Superior temporal gyrus (tissue), 1 donor: ENCODE measurements at regions not wholly inside any gene's neighbourhood (a gene's known extent, or its start where the extent isn't known, plus 50 kb on each side); places are given as distances from the start of the nearest gene placed in this dataset.
"Not testable (repeated sequence)": the region's sequence is repeated elsewhere in the genome, so short reads cannot be mapped to it uniquely, and the experiment has no call there.

ENCODE experiments used
- DNase-seq: peaks from one replicate; pipeline ENCODE4 v3.0.0-alpha.2; 2016; ENCODE audit errors: extremely low spot score

DNA sequence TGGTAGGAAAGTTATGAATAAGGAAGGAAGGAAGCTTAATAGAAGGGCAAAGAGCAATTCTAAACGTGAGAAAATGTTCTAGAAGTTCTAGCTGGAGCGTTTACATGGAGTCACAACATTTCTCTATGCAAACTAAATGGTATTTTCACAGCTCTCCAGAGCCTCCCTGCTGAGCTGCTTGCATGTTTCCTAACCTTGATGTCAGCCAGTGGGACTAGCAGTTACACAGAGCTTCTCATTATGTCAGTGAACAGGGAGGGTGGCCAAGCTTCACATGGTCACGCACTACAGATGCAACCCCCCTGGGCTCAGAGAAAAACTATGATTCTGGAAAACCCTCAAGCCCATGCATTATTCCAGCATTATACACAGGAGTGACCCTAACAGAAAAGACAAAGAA, 153.4 kb upstream of the CCDC150 start:
- DNase-seq: peak; percentile 76

- no peak for DNase-seq
Observed at GRCh38 chr2:196487417-196487816, 152.1 kb upstream of the CCDC150 start.

GRCh38 chr2:196489371-196489770, 150.1 kb upstream of the CCDC150 start:
- no peak for DNase-seq

DNA sequence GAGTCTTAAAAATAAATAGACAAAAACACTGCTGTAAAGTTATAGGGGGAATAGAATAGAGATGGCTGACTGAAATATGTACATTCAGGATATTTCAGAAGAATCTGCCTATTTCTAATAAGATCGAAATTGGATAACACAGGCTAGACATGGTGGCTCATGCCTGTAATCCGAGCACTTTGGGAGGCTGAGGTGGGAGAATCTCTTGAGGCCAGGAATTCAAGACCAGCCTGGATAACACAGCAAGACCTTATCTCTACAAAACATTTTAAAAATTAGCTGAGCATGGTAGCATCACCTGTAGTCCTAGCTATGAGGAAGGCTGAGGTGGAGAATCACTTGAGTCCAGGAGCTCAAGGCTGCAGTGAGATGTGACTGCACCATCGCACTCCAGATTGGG, 146.6 kb upstream of the CCDC150 start:
- DNase-seq: no peak

- DNase-seq: no peak
Observed at GRCh38 chr2:196498962-196499361, 140.6 kb upstream of the CCDC150 start.

GRCh38 chr2:196499686-196500085, 139.8 kb upstream of the CCDC150 start:
- no peak for DNase-seq

DNA sequence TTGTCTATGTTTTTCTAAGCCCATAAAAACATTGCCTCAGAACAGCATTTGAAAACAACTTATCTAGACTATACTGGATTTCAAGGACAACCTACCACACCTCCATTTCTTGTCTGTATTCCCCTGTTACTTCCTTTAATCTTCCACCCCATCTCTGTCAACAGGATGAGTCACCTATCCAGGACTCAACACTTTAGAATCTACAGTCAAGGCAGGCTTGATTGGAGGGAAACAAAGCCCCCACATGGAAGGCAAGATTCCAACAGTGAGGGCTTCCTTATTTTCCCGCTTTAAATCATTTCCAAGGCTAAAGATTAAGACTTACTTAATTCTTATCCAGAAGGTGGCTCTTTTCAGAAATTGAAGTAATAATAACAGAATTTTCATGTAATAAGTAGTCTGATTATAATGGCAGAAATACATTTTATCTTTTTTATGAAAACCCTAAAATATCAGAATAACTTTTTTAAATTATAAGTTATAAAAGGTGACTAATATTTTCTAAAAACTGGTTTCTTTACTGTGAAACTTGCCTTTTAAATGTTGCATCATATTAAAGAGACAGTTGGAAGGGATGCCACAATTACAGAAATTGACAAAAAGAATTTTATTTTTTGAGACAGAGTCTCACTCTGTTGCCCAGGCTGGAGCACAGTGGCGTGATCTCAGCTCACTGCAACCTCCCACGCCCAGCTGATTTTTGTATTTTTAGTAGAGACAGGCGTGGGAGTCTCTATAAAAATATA, 138.7 kb upstream of the CCDC150 start:
- DNase-seq: no peak

- no peak for DNase-seq
Observed at GRCh38 chr2:196501836-196502235, 137.7 kb upstream of the CCDC150 start.

DNA sequence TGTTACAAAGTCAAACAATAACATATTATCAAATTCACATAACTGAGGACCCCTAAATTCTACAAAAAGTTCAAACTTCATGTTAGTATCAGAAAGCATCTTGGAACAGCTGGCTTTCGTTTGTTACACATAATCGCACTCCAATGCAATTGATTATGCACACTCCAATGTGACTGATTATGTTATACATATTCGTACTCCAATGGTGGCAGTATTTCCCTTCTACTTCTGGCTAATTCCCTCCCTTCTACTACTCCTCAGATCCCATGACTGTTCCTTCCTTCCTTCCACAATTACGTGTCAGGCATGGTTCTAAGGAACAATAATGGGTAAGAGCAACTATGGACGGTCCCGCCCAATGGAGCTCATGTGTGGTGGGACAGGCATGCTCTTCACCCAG, 137.1 kb upstream of the CCDC150 start:
- peak; percentile 62 for DNase-seq

DNA sequence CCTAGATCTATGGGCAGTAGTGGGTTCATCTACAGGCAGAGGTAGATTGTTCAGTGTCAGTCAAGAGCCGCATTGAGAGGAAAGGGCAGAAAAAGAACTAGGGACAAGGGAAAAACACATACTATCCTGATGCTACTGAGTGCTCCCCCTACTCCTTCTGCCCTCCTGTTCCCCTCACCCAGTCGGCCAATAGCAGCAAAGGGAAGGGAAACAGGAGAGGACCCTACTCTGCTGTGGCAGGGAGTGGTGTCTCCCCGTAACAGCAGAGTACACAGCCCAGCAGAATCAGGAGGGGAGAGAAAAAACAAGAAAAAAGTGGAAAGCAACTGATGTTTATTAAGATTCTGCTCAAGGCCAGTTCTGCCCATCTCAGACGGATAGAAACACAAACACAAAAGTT, 136.1 kb upstream of the CCDC150 start:
- DNase-seq: no peak

DNA sequence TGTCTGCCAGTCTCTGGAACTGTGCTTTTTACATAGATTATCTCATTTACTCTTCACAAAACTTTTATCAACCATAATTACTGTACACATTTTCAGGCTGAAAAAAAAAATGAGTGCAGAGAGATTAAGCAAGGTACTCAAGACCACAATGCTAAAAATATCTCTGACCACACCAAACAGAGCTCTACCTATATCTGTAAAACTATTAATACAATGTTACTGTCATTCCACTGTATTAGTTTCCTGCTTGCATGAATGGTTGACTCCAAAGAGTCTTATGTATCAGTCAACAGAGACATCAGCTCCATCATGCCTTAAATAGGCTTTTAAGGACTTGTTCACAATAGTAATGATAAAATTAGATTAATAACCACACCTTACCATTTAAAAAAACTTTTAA, 134.7 kb upstream of the CCDC150 start:
- DNase-seq: no peak

- DNase-seq: no peak
Observed at GRCh38 chr2:196510246-196510645, 129.3 kb upstream of the CCDC150 start.

DNA sequence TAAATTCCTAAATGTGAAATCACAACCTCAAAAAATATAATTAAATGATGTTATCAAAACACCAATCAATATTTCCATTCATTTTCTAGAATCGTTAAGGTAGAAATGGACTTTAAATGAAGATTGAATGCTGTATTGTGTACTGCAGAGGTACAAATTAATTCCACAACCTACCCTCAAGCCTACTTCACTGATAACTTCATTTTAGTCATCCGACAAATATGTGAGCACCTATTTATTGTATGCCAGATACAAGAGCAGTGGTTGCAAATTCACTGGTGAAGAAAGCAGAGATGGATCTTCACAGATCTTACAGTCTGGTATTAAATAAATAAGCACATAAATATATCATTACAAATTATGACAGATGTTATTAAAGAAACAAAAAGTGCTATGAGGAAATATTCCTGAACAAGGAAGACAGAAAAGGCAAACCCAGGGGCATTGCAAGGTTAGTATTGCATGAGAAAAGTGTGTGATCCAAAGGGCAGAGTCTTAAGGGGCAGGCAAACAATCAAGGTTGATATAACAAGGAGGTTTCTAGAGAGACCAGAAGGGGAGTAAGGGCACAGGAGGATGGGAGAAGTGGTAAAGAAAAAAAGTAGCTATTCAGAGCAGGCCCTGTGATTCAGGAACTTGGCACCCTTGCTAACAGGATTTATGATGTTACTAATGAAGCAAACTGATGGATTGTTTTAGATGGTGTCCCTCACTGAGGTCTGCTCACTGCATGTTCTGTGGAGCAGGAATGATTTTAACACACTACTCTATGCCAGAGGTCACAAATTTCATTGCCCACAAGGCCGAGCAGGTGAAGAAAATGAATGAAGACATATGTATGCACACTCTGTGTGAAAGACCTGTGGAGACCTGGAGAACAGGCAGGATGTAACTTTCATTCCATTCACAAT, 128.0 kb upstream of the CCDC150 start:
- DNase-seq: no peak

- DNase-seq: no peak
Observed at GRCh38 chr2:196513796-196514526, 125.6 kb upstream of the CCDC150 start.

DNA sequence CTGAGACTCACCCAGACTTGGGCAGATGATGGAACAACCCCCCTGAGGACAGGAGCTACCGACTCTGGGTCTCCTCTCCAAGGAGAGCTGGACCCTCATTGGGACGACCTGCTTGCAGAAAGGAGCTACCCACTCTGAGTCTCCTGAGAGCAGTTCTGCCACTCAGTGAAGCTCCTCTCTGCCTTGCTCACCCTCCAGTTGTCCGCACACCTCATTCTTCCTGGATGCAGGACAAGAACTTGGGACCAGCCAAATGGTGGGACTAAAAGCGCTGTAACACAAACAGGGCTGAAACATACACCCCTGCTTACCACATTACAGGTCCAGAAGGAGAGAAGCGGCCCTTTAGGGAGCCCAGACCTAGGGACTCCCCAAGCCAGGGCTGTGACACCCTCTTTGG, 124.9 kb upstream of the CCDC150 start:
- DNase-seq: no peak

DNA sequence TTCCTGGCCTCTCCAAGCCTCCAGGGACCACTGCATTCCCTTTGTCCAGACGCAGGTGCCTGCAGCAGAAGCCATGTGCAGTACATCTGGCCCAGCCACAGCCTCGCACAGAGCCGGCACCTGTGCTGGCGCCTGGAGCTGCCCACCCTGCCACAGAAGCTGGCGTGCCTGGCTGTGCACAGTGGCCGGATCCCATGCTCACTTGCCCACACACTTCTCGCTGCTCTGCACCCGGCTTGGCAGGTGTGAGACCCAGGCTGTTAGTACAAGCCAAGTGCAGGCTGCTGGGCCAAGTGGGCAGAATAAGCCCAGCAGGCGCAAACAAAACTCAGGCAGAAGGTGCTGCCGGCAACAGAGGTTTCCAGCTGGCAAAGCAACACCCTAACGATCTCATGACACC, 124.5 kb upstream of the CCDC150 start:
- no peak for DNase-seq

DNA sequence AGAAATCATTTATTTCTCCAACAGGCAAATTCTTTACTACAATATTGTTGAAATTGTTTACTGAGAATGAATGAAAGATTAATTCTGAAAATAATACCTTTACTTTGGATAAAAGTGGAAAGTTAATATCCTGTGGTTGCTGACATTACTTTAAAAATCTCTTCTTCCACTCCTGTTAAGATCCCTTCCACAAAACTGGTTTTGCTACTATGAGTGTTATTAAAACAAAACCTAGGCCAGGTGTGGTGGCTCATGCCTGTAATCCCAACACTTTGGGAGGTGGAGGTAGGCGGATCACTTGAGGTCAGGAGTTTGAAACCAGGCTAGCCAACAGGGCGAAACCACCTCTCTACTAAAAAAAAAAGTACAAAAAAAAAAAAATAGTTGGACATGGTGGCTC, 123.9 kb upstream of the CCDC150 start:
- no peak for DNase-seq

DNA sequence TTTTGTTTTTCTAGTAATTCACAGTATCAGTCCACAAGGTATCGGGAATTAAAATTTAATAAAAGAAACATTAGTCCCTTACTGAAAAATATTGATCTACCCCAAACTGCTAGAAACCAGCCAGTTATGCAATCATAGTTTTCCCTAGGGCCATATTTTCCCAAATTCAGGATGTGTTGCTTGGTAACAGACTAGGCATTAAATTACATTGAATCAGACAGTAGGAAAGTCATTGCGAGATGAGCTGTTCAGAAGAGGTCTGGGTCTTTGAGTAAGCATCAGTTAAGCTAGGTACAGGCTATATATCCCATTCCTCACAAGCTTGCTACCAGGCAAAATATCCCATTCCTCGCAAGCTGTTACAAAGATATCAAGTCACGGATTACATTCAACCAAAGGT, 123.0 kb upstream of the CCDC150 start:
- DNase-seq: no peak

- no peak for DNase-seq
Observed at GRCh38 chr2:196520605-196521004, 118.9 kb upstream of the CCDC150 start.

GRCh38 chr2:196526981-196527725, 112.4 kb upstream of the CCDC150 start:
- DNase-seq: not testable (repeated sequence)

- DNase-seq: peak; percentile 81
Observed at GRCh38 chr2:196528486-196529223, 110.9 kb upstream of the CCDC150 start.
